ENCODE measurements at regions not wholly inside any gene's neighbourhood (a gene's known extent, or its start where the extent isn't known, plus 50 kb on each side); places are given as distances from the start of the nearest gene placed in this dataset.

DNA sequence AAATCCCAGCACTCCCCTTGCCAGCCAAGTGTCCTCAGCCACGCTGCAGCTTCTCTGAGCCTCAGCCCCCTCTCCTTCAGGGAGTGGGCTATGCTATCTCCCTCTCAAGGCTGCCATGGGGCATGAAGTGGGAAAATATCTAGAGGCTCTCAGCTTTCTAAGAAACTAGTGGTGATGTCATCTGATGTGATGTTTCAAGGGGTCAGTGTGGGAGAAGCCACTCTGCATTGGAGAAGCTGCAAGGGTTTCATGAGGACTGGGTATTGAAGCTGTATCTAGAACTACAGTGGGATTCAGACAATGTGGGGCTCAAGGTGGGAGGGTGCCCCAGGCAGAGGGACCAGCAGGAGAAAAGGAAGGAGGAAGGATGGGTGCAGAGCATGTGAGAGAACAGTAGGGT, 210.2 kb downstream of the TLE3 start:
- no peak overlapping the region for H3K27ac Mint-ChIP-seq
- H3K4me1 Mint-ChIP-seq: peaks cover 18% of the 10 kb centered on the region
- POLR2A ChIA-PET: no interaction called here
- CTCF ChIA-PET: no interaction called here
- no peak for DNase-seq (ENCODE audit: low spot score)
- ATAC-seq: no peak
- peaks cover 40% of the 10 kb centered on the region for H3K27me3 Mint-ChIP-seq (ENCODE audit: low read depth)
- peaks cover 7% of the 10 kb centered on the region for H3K36me3 Mint-ChIP-seq
- TF ChIP-seq, protein P1, sequence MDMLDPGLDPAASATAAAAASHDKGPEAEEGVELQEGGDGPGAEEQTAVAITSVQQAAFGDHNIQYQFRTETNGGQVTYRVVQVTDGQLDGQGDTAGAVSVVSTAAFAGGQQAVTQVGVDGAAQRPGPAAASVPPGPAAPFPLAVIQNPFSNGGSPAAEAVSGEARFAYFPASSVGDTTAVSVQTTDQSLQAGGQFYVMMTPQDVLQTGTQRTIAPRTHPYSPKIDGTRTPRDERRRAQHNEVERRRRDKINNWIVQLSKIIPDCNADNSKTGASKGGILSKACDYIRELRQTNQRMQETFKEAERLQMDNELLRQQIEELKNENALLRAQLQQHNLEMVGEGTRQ (CRISPR knock-in tag; IDR thresholded peaks at IDR 0.05): no peak
- no peak for TF ChIP-seq SMAD4 (CRISPR knock-in tag; IDR thresholded peaks at IDR 0.05)
- TF ChIP-seq, protein P2, sequence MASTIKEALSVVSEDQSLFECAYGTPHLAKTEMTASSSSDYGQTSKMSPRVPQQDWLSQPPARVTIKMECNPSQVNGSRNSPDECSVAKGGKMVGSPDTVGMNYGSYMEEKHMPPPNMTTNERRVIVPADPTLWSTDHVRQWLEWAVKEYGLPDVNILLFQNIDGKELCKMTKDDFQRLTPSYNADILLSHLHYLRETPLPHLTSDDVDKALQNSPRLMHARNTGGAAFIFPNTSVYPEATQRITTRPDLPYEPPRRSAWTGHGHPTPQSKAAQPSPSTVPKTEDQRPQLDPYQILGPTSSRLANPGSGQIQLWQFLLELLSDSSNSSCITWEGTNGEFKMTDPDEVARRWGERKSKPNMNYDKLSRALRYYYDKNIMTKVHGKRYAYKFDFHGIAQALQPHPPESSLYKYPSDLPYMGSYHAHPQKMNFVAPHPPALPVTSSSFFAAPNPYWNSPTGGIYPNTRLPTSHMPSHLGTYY (CRISPR knock-in tag; IDR thresholded peaks at IDR 0.05): no peak
- no peak for TF ChIP-seq NFYB (CRISPR knock-in tag; conservative IDR thresholded peaks at IDR 0.05; ENCODE audit: low read depth)
- no peak overlapping the region for H3K4me3 Mint-ChIP-seq
- H3K9me3 Mint-ChIP-seq: peaks cover 23% of the 10 kb centered on the region

DNA sequence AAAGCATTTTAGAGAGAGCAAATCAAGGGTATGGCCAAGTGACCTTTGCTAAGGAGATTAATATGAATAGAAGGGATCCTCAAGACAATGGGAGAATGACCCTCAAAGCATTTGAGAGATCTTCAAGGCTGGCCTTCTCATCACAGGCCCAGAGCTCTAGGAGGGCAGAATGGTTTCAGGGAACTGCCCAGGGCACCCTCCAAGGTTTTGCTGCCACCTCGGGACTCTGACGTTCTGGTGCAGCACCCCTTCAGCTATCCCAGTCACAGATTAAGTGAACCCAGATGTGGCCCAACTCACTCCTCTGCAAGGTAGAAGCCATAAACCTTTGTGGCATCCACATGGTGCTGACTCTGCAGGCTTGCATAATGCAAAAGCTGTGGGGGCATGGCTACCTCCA, 209.3 kb downstream of the TLE3 start:
- H3K27me3 Mint-ChIP-seq (ENCODE audit: low read depth): peaks cover 37% of the 10 kb centered on the region
- peaks cover 7% of the 10 kb centered on the region for H3K36me3 Mint-ChIP-seq
- no peak for TF ChIP-seq NR2C2 (CRISPR knock-in tag; IDR thresholded peaks at IDR 0.05)
- TF ChIP-seq FOXJ3 (CRISPR knock-in tag; IDR thresholded peaks at IDR 0.05; ENCODE audit: borderline replicate concordance): no peak
- TF ChIP-seq, protein P3, sequence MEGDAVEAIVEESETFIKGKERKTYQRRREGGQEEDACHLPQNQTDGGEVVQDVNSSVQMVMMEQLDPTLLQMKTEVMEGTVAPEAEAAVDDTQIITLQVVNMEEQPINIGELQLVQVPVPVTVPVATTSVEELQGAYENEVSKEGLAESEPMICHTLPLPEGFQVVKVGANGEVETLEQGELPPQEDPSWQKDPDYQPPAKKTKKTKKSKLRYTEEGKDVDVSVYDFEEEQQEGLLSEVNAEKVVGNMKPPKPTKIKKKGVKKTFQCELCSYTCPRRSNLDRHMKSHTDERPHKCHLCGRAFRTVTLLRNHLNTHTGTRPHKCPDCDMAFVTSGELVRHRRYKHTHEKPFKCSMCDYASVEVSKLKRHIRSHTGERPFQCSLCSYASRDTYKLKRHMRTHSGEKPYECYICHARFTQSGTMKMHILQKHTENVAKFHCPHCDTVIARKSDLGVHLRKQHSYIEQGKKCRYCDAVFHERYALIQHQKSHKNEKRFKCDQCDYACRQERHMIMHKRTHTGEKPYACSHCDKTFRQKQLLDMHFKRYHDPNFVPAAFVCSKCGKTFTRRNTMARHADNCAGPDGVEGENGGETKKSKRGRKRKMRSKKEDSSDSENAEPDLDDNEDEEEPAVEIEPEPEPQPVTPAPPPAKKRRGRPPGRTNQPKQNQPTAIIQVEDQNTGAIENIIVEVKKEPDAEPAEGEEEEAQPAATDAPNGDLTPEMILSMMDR (IDR thresholded peaks at IDR 0.05): no peak
- TF ChIP-seq EMX1 (CRISPR knock-in tag; IDR thresholded peaks at IDR 0.05): no peak
- TF ChIP-seq, protein P4, sequence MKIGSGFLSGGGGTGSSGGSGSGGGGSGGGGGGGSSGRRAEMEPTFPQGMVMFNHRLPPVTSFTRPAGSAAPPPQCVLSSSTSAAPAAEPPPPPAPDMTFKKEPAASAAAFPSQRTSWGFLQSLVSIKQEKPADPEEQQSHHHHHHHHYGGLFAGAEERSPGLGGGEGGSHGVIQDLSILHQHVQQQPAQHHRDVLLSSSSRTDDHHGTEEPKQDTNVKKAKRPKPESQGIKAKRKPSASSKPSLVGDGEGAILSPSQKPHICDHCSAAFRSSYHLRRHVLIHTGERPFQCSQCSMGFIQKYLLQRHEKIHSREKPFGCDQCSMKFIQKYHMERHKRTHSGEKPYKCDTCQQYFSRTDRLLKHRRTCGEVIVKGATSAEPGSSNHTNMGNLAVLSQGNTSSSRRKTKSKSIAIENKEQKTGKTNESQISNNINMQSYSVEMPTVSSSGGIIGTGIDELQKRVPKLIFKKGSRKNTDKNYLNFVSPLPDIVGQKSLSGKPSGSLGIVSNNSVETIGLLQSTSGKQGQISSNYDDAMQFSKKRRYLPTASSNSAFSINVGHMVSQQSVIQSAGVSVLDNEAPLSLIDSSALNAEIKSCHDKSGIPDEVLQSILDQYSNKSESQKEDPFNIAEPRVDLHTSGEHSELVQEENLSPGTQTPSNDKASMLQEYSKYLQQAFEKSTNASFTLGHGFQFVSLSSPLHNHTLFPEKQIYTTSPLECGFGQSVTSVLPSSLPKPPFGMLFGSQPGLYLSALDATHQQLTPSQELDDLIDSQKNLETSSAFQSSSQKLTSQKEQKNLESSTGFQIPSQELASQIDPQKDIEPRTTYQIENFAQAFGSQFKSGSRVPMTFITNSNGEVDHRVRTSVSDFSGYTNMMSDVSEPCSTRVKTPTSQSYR (CRISPR knock-in tag; IDR thresholded peaks at IDR 0.05): no peak
- TF ChIP-seq ZNF416 (CRISPR knock-in tag; IDR thresholded peaks at IDR 0.05): no peak
- TF ChIP-seq, protein P5, sequence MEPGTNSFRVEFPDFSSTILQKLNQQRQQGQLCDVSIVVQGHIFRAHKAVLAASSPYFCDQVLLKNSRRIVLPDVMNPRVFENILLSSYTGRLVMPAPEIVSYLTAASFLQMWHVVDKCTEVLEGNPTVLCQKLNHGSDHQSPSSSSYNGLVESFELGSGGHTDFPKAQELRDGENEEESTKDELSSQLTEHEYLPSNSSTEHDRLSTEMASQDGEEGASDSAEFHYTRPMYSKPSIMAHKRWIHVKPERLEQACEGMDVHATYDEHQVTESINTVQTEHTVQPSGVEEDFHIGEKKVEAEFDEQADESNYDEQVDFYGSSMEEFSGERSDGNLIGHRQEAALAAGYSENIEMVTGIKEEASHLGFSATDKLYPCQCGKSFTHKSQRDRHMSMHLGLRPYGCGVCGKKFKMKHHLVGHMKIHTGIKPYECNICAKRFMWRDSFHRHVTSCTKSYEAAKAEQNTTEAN (CRISPR knock-in tag; IDR thresholded peaks at IDR 0.05): no peak
- TF ChIP-seq, protein P6, sequence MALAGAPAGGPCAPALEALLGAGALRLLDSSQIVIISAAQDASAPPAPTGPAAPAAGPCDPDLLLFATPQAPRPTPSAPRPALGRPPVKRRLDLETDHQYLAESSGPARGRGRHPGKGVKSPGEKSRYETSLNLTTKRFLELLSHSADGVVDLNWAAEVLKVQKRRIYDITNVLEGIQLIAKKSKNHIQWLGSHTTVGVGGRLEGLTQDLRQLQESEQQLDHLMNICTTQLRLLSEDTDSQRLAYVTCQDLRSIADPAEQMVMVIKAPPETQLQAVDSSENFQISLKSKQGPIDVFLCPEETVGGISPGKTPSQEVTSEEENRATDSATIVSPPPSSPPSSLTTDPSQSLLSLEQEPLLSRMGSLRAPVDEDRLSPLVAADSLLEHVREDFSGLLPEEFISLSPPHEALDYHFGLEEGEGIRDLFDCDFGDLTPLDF (CRISPR knock-in tag; IDR thresholded peaks at IDR 0.05): no peak
- TF ChIP-seq ZBTB21 (CRISPR knock-in tag; IDR thresholded peaks at IDR 0.05; ENCODE audit: borderline replicate concordance): no peak
- TF ChIP-seq, protein P7, sequence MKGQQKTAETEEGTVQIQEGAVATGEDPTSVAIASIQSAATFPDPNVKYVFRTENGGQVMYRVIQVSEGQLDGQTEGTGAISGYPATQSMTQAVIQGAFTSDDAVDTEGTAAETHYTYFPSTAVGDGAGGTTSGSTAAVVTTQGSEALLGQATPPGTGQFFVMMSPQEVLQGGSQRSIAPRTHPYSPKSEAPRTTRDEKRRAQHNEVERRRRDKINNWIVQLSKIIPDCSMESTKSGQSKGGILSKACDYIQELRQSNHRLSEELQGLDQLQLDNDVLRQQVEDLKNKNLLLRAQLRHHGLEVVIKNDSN (CRISPR knock-in tag; IDR thresholded peaks at IDR 0.05): no peak
- TF ChIP-seq CREM (CRISPR knock-in tag; IDR thresholded peaks at IDR 0.05): no peak
- TF ChIP-seq TEAD1 (CRISPR knock-in tag; IDR thresholded peaks at IDR 0.05): no peak
- no peak for TF ChIP-seq ESRRA (CRISPR knock-in tag; IDR thresholded peaks at IDR 0.05; ENCODE audit: borderline replicate concordance)
- ChIA-PET POLR2A (no interaction called here), CTCF (no interaction called here)
- peaks cover 21% of the 10 kb centered on the region for H3K9me3 Mint-ChIP-seq
- H3K4me1 Mint-ChIP-seq: peaks cover 21% of the 10 kb centered on the region
- DNase-seq (ENCODE audit: low spot score) (no peak), ATAC-seq (no peak)
- H3K4me3 Mint-ChIP-seq: no peak overlapping the region
- no peak overlapping the region for H3K27ac Mint-ChIP-seq

All from WTC11 (cell line).